K562 (cell line): ENCODE measurements at regions not wholly inside any gene's neighbourhood (a gene's known extent, or its start where the extent isn't known, plus 50 kb on each side); places are given as distances from the start of the nearest gene placed in this dataset.

Experiments used
- ATAC-seq: fragments of 200-7000 bp; cut with Tn5 transposase; 3 replicates; pipeline ENCODE4 v1.9.1; 2020; ENCODE audit warnings: moderate library complexity
- BruUV-seq: library from RNA; stranded (reverse); fragments of 400-500 nt; replicated peaks from 2 replicates; lab custom pipeline; 2021; lab: Mats Ljungman, UMichigan
- CTCF ChIA-PET: fragments of 300-600 bp; formaldehyde crosslinking; extraction: SDS; loops from one replicate; lab custom pipeline; 2021; ENCODE audit warnings: low intra/inter-chr PET ratio; lab: Yijun Ruan, JAX
- POLR2A ChIA-PET: fragments of 300-600, 350-650 bp; sonication (Branson Sonifier 250); formaldehyde crosslinking; extraction: SDS; loops from one replicate; lab custom pipeline; 2021; ENCODE audit warnings: antibody characterized with exemption, inconsistent platforms; lab: Yijun Ruan, JAX
- DNase-seq, 4 experiments: peaks; one replicate each; pipeline versions ENCODE4 v3.0.0 to v3.0.0-alpha.2; 2011 to 2018; ENCODE audit warnings: low spot score in 3 of 4, mixed read lengths in 3 of 4; ENCODE audit errors: extremely low read depth in 1 of 4
- FAIRE-seq: peaks from 2 replicates; lab custom pipeline; 2011; peaks lifted over from hg19 to GRCh38; lab: Jason Lieb, UNC
- H2AFZ ChIP-seq: 2 replicates; pipeline ENCODE4 v1.6.0; 2011; ENCODE audit warnings: low read depth, low read length, control low read depth, inconsistent platforms
- H3K27ac ChIP-seq: fragments of 200-600 bp; 3 replicates; pipeline ENCODE4 v1.8.0; 2011; ENCODE audit warnings: low read depth, mild to moderate bottlenecking, control low read depth, inconsistent platforms, low read length, moderate library complexity, mixed read lengths; ENCODE audit errors: extremely low read depth
- H3K27me3 ChIP-seq, 2 experiments: fragments of 300-600 bp in 1 of 2; 2 replicates in 1 of 2; 3 replicates in 1 of 2; pipeline versions ENCODE4 v1.6.0 to v1.8.0; 2011; ENCODE audit warnings: inconsistent platforms in 2 of 2, low read length in 2 of 2, mild to moderate bottlenecking in 1 of 2, mixed read lengths in 1 of 2, moderate library complexity in 1 of 2; ENCODE audit not compliant: control insufficient read depth in 2 of 2, insufficient read depth in 2 of 2
- H3K36me3 ChIP-seq: fragments of 300-600 bp; 3 replicates; pipeline ENCODE4 v1.8.0; 2011; ENCODE audit warnings: mild to moderate bottlenecking, low read length, inconsistent platforms; ENCODE audit not compliant: control insufficient read depth, insufficient read depth
- H3K4me1 ChIP-seq, 2 experiments: fragments of 200-600 bp in 1 of 2; replicated peaks in 1 of 2; 2 replicates in 1 of 2; 3 replicates in 1 of 2; pipeline versions ENCODE4 v1.5.1 to v1.8.0; 2011; ENCODE audit warnings: inconsistent platforms in 2 of 2, low read length in 2 of 2, mild to moderate bottlenecking in 1 of 2, mixed read lengths in 1 of 2, moderate library complexity in 1 of 2; ENCODE audit not compliant: control insufficient read depth in 2 of 2, insufficient read depth in 2 of 2
- H3K4me2 ChIP-seq: 2 replicates; pipeline ENCODE4 v1.6.1; 2011; ENCODE audit warnings: low read length, control low read depth, inconsistent platforms, mixed read lengths; ENCODE audit not compliant: insufficient read depth
- H3K4me3 ChIP-seq: fragments of 200-600 bp; sonication (generic), shearing (Covaris generic); 2 replicates; pipeline ENCODE4 v1.5.1; 2016; ENCODE audit warnings: control low read depth, inconsistent platforms
- H3K79me2 ChIP-seq: fragments of 200-600 bp; 3 replicates; pipeline ENCODE4 v1.8.0; 2011; ENCODE audit warnings: low read length, inconsistent platforms; ENCODE audit not compliant: control insufficient read depth, insufficient read depth
- H3K9ac ChIP-seq, 2 experiments: 2 replicates each; pipeline versions ENCODE4 v1.6.0 to v1.6.1; 2011; ENCODE audit warnings: low read depth in 2 of 2, low read length in 2 of 2, control low read depth in 1 of 2, inconsistent platforms in 1 of 2, mild to moderate bottlenecking in 1 of 2, mixed read lengths in 1 of 2; ENCODE audit not compliant: insufficient read depth in 1 of 2
- H3K9me1 ChIP-seq: one replicate; pipeline ENCODE4 v1.6.0; 2011; ENCODE audit warnings: inconsistent platforms, mild to moderate bottlenecking, low read length, moderate library complexity; ENCODE audit not compliant: control insufficient read depth, insufficient read depth
- H3K9me3 ChIP-seq: replicated peaks from 2 replicates; pipeline ENCODE4 v1.5.1; 2011; ENCODE audit warnings: low read depth, low read length, inconsistent platforms; ENCODE audit not compliant: control insufficient read depth, insufficient read depth
- H4K20me1 ChIP-seq: replicated peaks from 2 replicates; pipeline ENCODE4 v1.6.1; 2011; ENCODE audit warnings: low read length, inconsistent platforms, mixed read lengths; ENCODE audit not compliant: control insufficient read depth, insufficient read depth
- CTBP1 ChIP-seq: fragments of 450-650 bp; IDR thresholded peaks from 2 replicates; pipeline ENCODE4 v1.6.1; 2016; ENCODE audit warnings: borderline replicate concordance
- FOXP1 ChIP-seq: sonication (generic); formaldehyde crosslinking; IDR thresholded peaks from 2 replicates; pipeline ENCODE4 v1.8.0; 2022; ENCODE audit warnings: mild to moderate bottlenecking, missing genetic modification reagents
- GABPA ChIP-seq: fragments of 200-800 bp; sonication (Bioruptor generic); conservative IDR thresholded peaks from 2 replicates; pipeline ENCODE4 v1.6.1; 2016; ENCODE audit warnings: low read depth, missing genetic modification characterization, missing compliant biosample characterization
- MTA1 ChIP-seq: fragments of 450-650 bp; IDR thresholded peaks from 2 replicates; pipeline ENCODE4 v1.6.1; 2017; ENCODE audit warnings: borderline replicate concordance
- MYNN ChIP-seq, 2 experiments: sonication (generic); formaldehyde crosslinking in 1 of 2; IDR thresholded peaks; 2 replicates each; pipeline versions ENCODE4 v1.5.0 to v1.6.1; 2016 to 2020; ENCODE audit warnings: antibody characterized with exemption in 1 of 2, missing genetic modification reagents in 1 of 2
- NFIX ChIP-seq: fragments of 250-450 bp; sonication (Bioruptor Pico); IDR thresholded peaks from 2 replicates; pipeline ENCODE4 v1.4.0; 2020; ENCODE audit warnings: low read depth, mild to moderate bottlenecking, moderate library complexity
- STAT6 ChIP-seq: sonication (generic); formaldehyde crosslinking; IDR thresholded peaks from 2 replicates; pipeline ENCODE4 v1.8.1; 2023; ENCODE audit warnings: mild to moderate bottlenecking, missing genetic modification reagents
- TAF9B ChIP-seq: fragments of 450-650 bp; IDR thresholded peaks from 2 replicates; pipeline ENCODE4 v1.6.1; 2018; ENCODE audit warnings: mild to moderate bottlenecking; ENCODE audit not compliant: partially characterized antibody
- ZNF512 ChIP-seq: IDR thresholded peaks from 2 replicates; pipeline ENCODE4 v1.6.1; 2016; ENCODE audit warnings: missing genetic modification characterization, missing compliant biosample characterization
- WGBS: fragments of 100-300 bp; shearing (Covaris generic); methylation state at CpG from one replicate; pipeline ENCODE4 v1.1.6; 2016; ENCODE audit warnings: low coverage, mixed read lengths; ENCODE audit not compliant: insufficient coverage; ENCODE audit errors: missing lambda C conversion rate; 5-methylcytosine and 5-hydroxymethylcytosine counted together
- in situ Hi-C: fragments of 300-500 bp; cut with MboI; formaldehyde crosslinking; loops from 4 replicates; pipeline ENCODE4 v1.15.0; 2018; ENCODE audit warnings: inconsistent platforms, mixed read lengths
- intact Hi-C: fragments of 100-400 bp; cut with micrococcal nuclease; formaldehyde crosslinking; loops from 2 replicates; pipeline ENCODE4 v1.14.2; 2022

GRCh38 chr10:37654466-37654865, 202.9 kb downstream of the ZNF248 start:
- no peaks in the 10 kb centered on the region for H3K79me2 ChIP-seq
- BruUV-seq: no TSS peak
- ATAC-seq (no peak), DNase-seq (no peak), FAIRE-seq (no peak)
- H3K9me3 ChIP-seq: no peaks in the 10 kb centered on the region
- no peak overlapping the region for H3K9ac ChIP-seq
- no peak overlapping the region for H3K4me2 ChIP-seq
- intact Hi-C loops (no loop called here), in situ Hi-C loops (no loop called here)
- H3K27ac ChIP-seq: no peak overlapping the region
- H3K27me3 ChIP-seq: no peaks in the 10 kb centered on the region
- no peak overlapping the region for H3K4me3 ChIP-seq
- H3K9me1 ChIP-seq: no peaks in the 10 kb centered on the region
- H3K36me3 ChIP-seq: no peaks in the 10 kb centered on the region
- H4K20me1 ChIP-seq: no peaks in the 10 kb centered on the region
- no peaks in the 10 kb centered on the region for H3K4me1 ChIP-seq
- ChIA-PET CTCF (no interaction called here), POLR2A (no interaction called here)
- H2AFZ ChIP-seq: no peak overlapping the region
- TF ChIP-seq NFIX (CRISPR knock-in tag): no peak
- TF ChIP-seq CTBP1: no peak
- TF ChIP-seq STAT6 (CRISPR knock-in tag): no peak
- no peak for TF ChIP-seq ZNF512 (tag)
- TF ChIP-seq GABPA: no peak
- TF ChIP-seq TAF9B: no peak
- no peak for TF ChIP-seq MTA1
- TF ChIP-seq FOXP1 (CRISPR knock-in tag): no peak
- TF ChIP-seq MYNN (IDR thresholded peaks at IDR 0.05): no peak
- no peak for TF ChIP-seq MYNN (CRISPR knock-in tag; IDR thresholded peaks at IDR 0.05)
- 0% methylated on average over 1 of the region's 2 CpGs for WGBS
